ENCODE measurements at regions not wholly inside any gene's neighbourhood (a gene's known extent, or its start where the extent isn't known, plus 50 kb on each side); places are given as distances from the start of the nearest gene placed in this dataset.

GRCh38 chr4:160180211-160180610, 1077.3 kb downstream of the RAPGEF2 start:
- Mint-ChIP-seq H3K9me3 (ENCODE audit: unreplicated experiment) (no peaks in the 10 kb centered on the region), H3K27ac (ENCODE audit: low read depth, unreplicated experiment) (no peak overlapping the region), H3K36me3 (ENCODE audit: insufficient read depth, unreplicated experiment) (no peaks in the 10 kb centered on the region), H3K27me3 (ENCODE audit: insufficient read depth, unreplicated experiment) (no peaks in the 10 kb centered on the region), H3K4me1 (ENCODE audit: insufficient read depth, unreplicated experiment) (peaks cover 18% of the 10 kb centered on the region), H3K4me3 (ENCODE audit: unreplicated experiment) (no peak overlapping the region)
- intact Hi-C loops (cut with micrococcal nuclease): no loop called here
- DNase-seq (ENCODE audit: unreplicated experiment): peak; percentile 30
- BruUV-seq (replicated peaks): no TSS peak
- ChIA-PET POLR2A (interaction anchor here (0.7 kb wide), 1 partner anchor 32 kb away, joined by 3 read pairs; no protein-coding TSS in a partner anchor), CTCF (interaction anchor here (0.5 to 0.7 kb wide), 2 partner anchors 37 to 233 kb away, joined by 3 read pairs; no protein-coding TSS in a partner anchor)
- TF ChIP-seq CTCF (IDR thresholded peaks at IDR 0.05; ENCODE audit: unreplicated experiment): no peak

GRCh38 chr4:160182727-160183126, 1079.8 kb downstream of the RAPGEF2 start:
- H3K27ac Mint-ChIP-seq (ENCODE audit: low read depth, unreplicated experiment): no peak overlapping the region
- POLR2A ChIA-PET: no interaction called here
- no peaks in the 10 kb centered on the region for H3K36me3 Mint-ChIP-seq (ENCODE audit: insufficient read depth, unreplicated experiment)
- no peak overlapping the region for H3K4me3 Mint-ChIP-seq (ENCODE audit: unreplicated experiment)
- DNase-seq (ENCODE audit: unreplicated experiment): no peak
- H3K4me1 Mint-ChIP-seq (ENCODE audit: insufficient read depth, unreplicated experiment): peaks cover 12% of the 10 kb centered on the region
- intact Hi-C loops (cut with micrococcal nuclease): no loop called here
- CTCF ChIA-PET: interaction anchor here (0.9 kb wide), 1 partner anchor 14 kb away, joined by 3 read pairs; no protein-coding TSS in a partner anchor
- peaks cover under 1% of the 10 kb centered on the region for H3K9me3 Mint-ChIP-seq (ENCODE audit: unreplicated experiment)
- no peak for TF ChIP-seq CTCF (IDR thresholded peaks at IDR 0.05; ENCODE audit: unreplicated experiment)
- no TSS peak for BruUV-seq (replicated peaks)
- H3K27me3 Mint-ChIP-seq (ENCODE audit: insufficient read depth, unreplicated experiment): no peaks in the 10 kb centered on the region

- no peak for DNase-seq (ENCODE audit: unreplicated experiment)
- no peaks in the 10 kb centered on the region for H3K36me3 Mint-ChIP-seq (ENCODE audit: insufficient read depth, unreplicated experiment)
- TF ChIP-seq CTCF (IDR thresholded peaks at IDR 0.05; ENCODE audit: unreplicated experiment): no peak
- POLR2A ChIA-PET: no interaction called here
- CTCF ChIA-PET: interaction anchor here (0.6 kb wide), 1 partner anchor 40 kb away, joined by 3 read pairs; no protein-coding TSS in a partner anchor
- H3K9me3 Mint-ChIP-seq (ENCODE audit: unreplicated experiment): peaks cover 6% of the 10 kb centered on the region
- no TSS peak for BruUV-seq (replicated peaks)
- intact Hi-C loops (cut with micrococcal nuclease): no loop called here
- H3K27ac Mint-ChIP-seq (ENCODE audit: low read depth, unreplicated experiment): no peak overlapping the region
- H3K27me3 Mint-ChIP-seq (ENCODE audit: insufficient read depth, unreplicated experiment): no peaks in the 10 kb centered on the region
- peaks cover 10% of the 10 kb centered on the region for H3K4me1 Mint-ChIP-seq (ENCODE audit: insufficient read depth, unreplicated experiment)
- no peak overlapping the region for H3K4me3 Mint-ChIP-seq (ENCODE audit: unreplicated experiment)
Measured at GRCh38 chr4:160184884-160185283, 1082.0 kb downstream of the RAPGEF2 start.

GRCh38 chr4:160193787-160194186, 1090.9 kb downstream of the RAPGEF2 start:
- Mint-ChIP-seq H3K27ac (ENCODE audit: low read depth, unreplicated experiment) (no peak overlapping the region), H3K4me1 (ENCODE audit: insufficient read depth, unreplicated experiment) (no peaks in the 10 kb centered on the region), H3K9me3 (ENCODE audit: unreplicated experiment) (no peaks in the 10 kb centered on the region), H3K27me3 (ENCODE audit: insufficient read depth, unreplicated experiment) (no peaks in the 10 kb centered on the region), H3K4me3 (ENCODE audit: unreplicated experiment) (no peak overlapping the region), H3K36me3 (ENCODE audit: insufficient read depth, unreplicated experiment) (no peaks in the 10 kb centered on the region)
- intact Hi-C loops (cut with micrococcal nuclease): no loop called here
- BruUV-seq (replicated peaks): no TSS peak
- CTCF ChIA-PET: interaction anchor here (0.6 to 0.7 kb wide), 3 partner anchors 93 to 434 kb away, joined by 3 read pairs; no protein-coding TSS in a partner anchor
- DNase-seq (ENCODE audit: unreplicated experiment): no peak
- TF ChIP-seq CTCF (IDR thresholded peaks at IDR 0.05; ENCODE audit: unreplicated experiment): no peak
- POLR2A ChIA-PET: no interaction called here
